DMS153 treated with DMSO at 0.1 percent for 48 hours (cell line): ENCODE measurements at regions not wholly inside any gene's neighbourhood (a gene's known extent, or its start where the extent isn't known, plus 50 kb on each side); places are given as distances from the start of the nearest gene placed in this dataset.
"Not testable (repeated sequence)": the region's sequence is repeated elsewhere in the genome, so short reads cannot be mapped to it uniquely, and the experiment has no call there.

Experiments used
- DNase-seq: peaks from one replicate; lab custom pipeline; 2025; ENCODE audit not compliant: unreplicated experiment; lab: John Stamatoyannopoulos, UW

GRCh38 chr15:81779181-81779580, 266.6 kb downstream of the MEX3B start:
- DNase-seq, result no peak

GRCh38 chr15:81777546-81777945, 268.3 kb downstream of the MEX3B start:
- DNase-seq, result no peak

- DNase-seq, result no peak
Measured at GRCh38 chr15:81776976-81777375, 268.8 kb downstream of the MEX3B start.

- DNase-seq, result not testable (repeated sequence)
Measured at GRCh38 chr15:81775779-81776178, 270.0 kb downstream of the MEX3B start.

GRCh38 chr15:81774309-81774708, 271.5 kb downstream of the MEX3B start:
- no peak for DNase-seq

GRCh38 chr15:81768773-81769172, 277.0 kb downstream of the MEX3B start:
- no peak for DNase-seq

GRCh38 chr15:81766829-81767475, 278.9 kb downstream of the MEX3B start:
- no peak for DNase-seq

GRCh38 chr15:81765816-81766215, 280.0 kb downstream of the MEX3B start:
- no peak for DNase-seq

GRCh38 chr15:81763304-81763703, 282.5 kb downstream of the MEX3B start:
- DNase-seq, result no peak

- DNase-seq, result no peak
Measured at GRCh38 chr15:81760686-81761085, 285.1 kb downstream of the MEX3B start.

- DNase-seq, result no peak
Measured at GRCh38 chr15:81758818-81759284, 287.0 kb downstream of the MEX3B start.

GRCh38 chr15:81755626-81756025, 290.2 kb downstream of the MEX3B start:
- DNase-seq, result no peak

- no peak for DNase-seq
Measured at GRCh38 chr15:81754078-81754477, 291.7 kb downstream of the MEX3B start.

GRCh38 chr15:81752974-81753373, 292.8 kb downstream of the MEX3B start:
- DNase-seq, result no peak

GRCh38 chr15:81752546-81752942, 293.3 kb downstream of the MEX3B start:
- DNase-seq, result peak; percentile 61

GRCh38 chr15:81751816-81752545, 293.8 kb downstream of the MEX3B start:
- DNase-seq, result no peak

- no peak for DNase-seq
Measured at GRCh38 chr15:81751256-81751655, 294.6 kb downstream of the MEX3B start.

- no peak for DNase-seq
Measured at GRCh38 chr15:81749716-81750375, 296.0 kb downstream of the MEX3B start.

GRCh38 chr15:81747482-81747881, 298.3 kb downstream of the MEX3B start:
- DNase-seq, result no peak

GRCh38 chr15:81747026-81747425, 298.8 kb downstream of the MEX3B start:
- DNase-seq, result no peak

GRCh38 chr15:81744364-81744763, 301.5 kb downstream of the MEX3B start:
- DNase-seq, result no peak

GRCh38 chr15:81740416-81740815, 305.4 kb downstream of the MEX3B start:
- no peak for DNase-seq
